ENCODE measurements at regions not wholly inside any gene's neighbourhood (a gene's known extent, or its start where the extent isn't known, plus 50 kb on each side); places are given as distances from the start of the nearest gene placed in this dataset.
A peak's percentile ranks its signal among the peaks of the same experiment; 100 is the strongest.

DNA sequence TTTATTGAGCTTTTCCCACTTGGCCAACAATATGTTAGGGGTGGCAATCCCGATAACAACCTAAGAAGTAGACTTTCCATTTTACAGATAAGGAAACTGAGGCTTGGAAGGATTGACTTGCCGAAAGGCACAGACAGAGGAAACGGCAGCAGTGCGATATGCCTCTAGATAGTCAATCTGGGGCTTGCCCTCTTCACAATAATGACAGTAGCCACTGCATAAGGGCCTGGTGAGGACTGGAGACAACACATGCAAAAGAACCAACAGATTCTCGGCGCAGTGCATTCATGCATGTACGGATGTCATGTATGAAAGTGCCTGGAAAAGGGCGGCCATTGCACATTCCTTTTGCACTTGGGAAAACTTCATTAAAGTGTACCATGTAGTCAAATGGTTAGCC is 811.2 kb downstream of the RNF144A start:
- Histone ChIP-seq H3K27me3 (no peaks in the 10 kb centered on the region), H3K9ac (no peak overlapping the region), H4K20me1 (ENCODE audit: low read depth) (no peaks in the 10 kb centered on the region), H3K27ac (no peak overlapping the region), H3F3A (ENCODE audit: low read depth) (no peaks in the 10 kb centered on the region), H3K79me2 (ENCODE audit: low read depth) (no peaks in the 10 kb centered on the region), H3K4me2 (no peak overlapping the region), H3K9me3 (ENCODE audit: low read depth) (no peaks in the 10 kb centered on the region), H3K4me3 (no peak overlapping the region), H3K4me1 (peaks cover 40% of the 10 kb centered on the region), H3K36me3 (no peaks in the 10 kb centered on the region), H2AFZ (replicated peaks) (no peak overlapping the region)
- no peak overlapping the region for H3K27ac Mint-ChIP-seq
- peaks cover 2% of the 10 kb centered on the region for H3K36me3 Mint-ChIP-seq
- no peaks in the 10 kb centered on the region for H3K9me3 Mint-ChIP-seq
- H3K4me3 Mint-ChIP-seq = no peak overlapping the region
- no peak for DNase-seq (ENCODE audit: low spot score)
- H3K4me1 Mint-ChIP-seq = peaks cover 49% of the 10 kb centered on the region
- no peak for TF ChIP-seq EZH2 (IDR thresholded peaks at IDR 0.05)
- TF ChIP-seq EZH2phosphoT487 (IDR thresholded peaks at IDR 0.05) = no peak
- TF ChIP-seq CTCF (IDR thresholded peaks at IDR 0.05) = no peak
- peaks cover 7% of the 10 kb centered on the region for H3K27me3 Mint-ChIP-seq (ENCODE audit: insufficient read depth, low read depth)

- H3K36me3 Mint-ChIP-seq = peaks cover 2% of the 10 kb centered on the region
These were observed 813.2 kb downstream of the RNF144A start for GRCh38 chr2:7730449-7730848.

DNA sequence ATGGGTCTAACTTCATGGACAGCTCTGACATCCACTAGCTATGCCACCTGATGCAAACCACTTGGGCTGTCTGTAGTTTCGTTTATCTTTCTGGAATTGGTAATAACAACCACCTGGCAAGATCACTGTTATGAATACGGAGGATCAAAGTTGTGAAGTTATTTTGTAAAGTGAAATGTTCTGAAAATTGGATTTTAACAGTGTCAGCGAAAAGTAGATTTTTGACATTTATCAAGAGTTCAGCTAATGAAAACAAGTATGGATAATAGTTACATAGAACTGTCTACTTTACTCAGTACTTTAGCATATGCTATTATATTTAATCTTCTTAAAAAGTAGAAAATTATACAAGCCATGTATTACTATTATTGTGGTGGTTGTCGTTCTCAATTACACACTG is 813.8 kb downstream of the RNF144A start:
- Histone ChIP-seq H3K4me3 (no peak overlapping the region), H2AFZ (replicated peaks) (no peak overlapping the region), H3K27me3 (no peaks in the 10 kb centered on the region), H3K4me2 (no peak overlapping the region), H3K4me1 (peaks cover 18% of the 10 kb centered on the region), H3K9ac (no peak overlapping the region), H3K9me3 (ENCODE audit: low read depth) (no peaks in the 10 kb centered on the region), H4K20me1 (ENCODE audit: low read depth) (no peaks in the 10 kb centered on the region), H3K79me2 (ENCODE audit: low read depth) (no peaks in the 10 kb centered on the region), H3F3A (ENCODE audit: low read depth) (no peaks in the 10 kb centered on the region), H3K36me3 (no peaks in the 10 kb centered on the region), H3K27ac (no peak overlapping the region)
- Mint-ChIP-seq H3K4me3 (no peak overlapping the region), H3K36me3 (peaks cover 2% of the 10 kb centered on the region), H3K9me3 (no peaks in the 10 kb centered on the region), H3K4me1 (peaks cover 27% of the 10 kb centered on the region), H3K27me3 (ENCODE audit: insufficient read depth, low read depth) (peaks cover 7% of the 10 kb centered on the region), H3K27ac (no peak overlapping the region)
- no peak for TF ChIP-seq EZH2 (IDR thresholded peaks at IDR 0.05)
- no peak for TF ChIP-seq EZH2phosphoT487 (IDR thresholded peaks at IDR 0.05)
- TF ChIP-seq CTCF (IDR thresholded peaks at IDR 0.05) = no peak
- DNase-seq (ENCODE audit: low spot score) = no peak

More at GRCh38 chr2:7730449-7730848, 813.2 kb downstream of the RNF144A start:
- H3K27me3 ChIP-seq = no peaks in the 10 kb centered on the region
- no peak overlapping the region for H3K27ac ChIP-seq
- H3K4me3 ChIP-seq = no peak overlapping the region
- no peak overlapping the region for H3K4me2 ChIP-seq
- Mint-ChIP-seq H3K9me3 (no peaks in the 10 kb centered on the region), H3K4me3 (no peak overlapping the region), H3K4me1 (peaks cover 32% of the 10 kb centered on the region), H3K27me3 (ENCODE audit: insufficient read depth, low read depth) (peaks cover 7% of the 10 kb centered on the region), H3K27ac (no peak overlapping the region)
- DNase-seq (ENCODE audit: low spot score) = no peak
- no peak overlapping the region for H3K9ac ChIP-seq
- no peaks in the 10 kb centered on the region for H3K36me3 ChIP-seq
- H4K20me1 ChIP-seq (ENCODE audit: low read depth) = no peaks in the 10 kb centered on the region
- H3K9me3 ChIP-seq (ENCODE audit: low read depth) = no peaks in the 10 kb centered on the region
- H2AFZ ChIP-seq (replicated peaks) = peak overlapping the region; percentile 36
- H3K79me2 ChIP-seq (ENCODE audit: low read depth) = no peaks in the 10 kb centered on the region
- no peaks in the 10 kb centered on the region for H3F3A ChIP-seq (ENCODE audit: low read depth)
- TF ChIP-seq EZH2phosphoT487 (IDR thresholded peaks at IDR 0.05) = no peak
- TF ChIP-seq CTCF (IDR thresholded peaks at IDR 0.05) = no peak
- TF ChIP-seq EZH2 (IDR thresholded peaks at IDR 0.05) = no peak
- peaks cover 24% of the 10 kb centered on the region for H3K4me1 ChIP-seq
